Trophoblast cell (in vitro differentiated cells and primary cell): ENCODE measurements at regions not wholly inside any gene's neighbourhood (a gene's known extent, or its start where the extent isn't known, plus 50 kb on each side); places are given as distances from the start of the nearest gene placed in this dataset.

Experiments
- DNase-seq, 2 donors: peaks; one replicate each; pipeline ENCODE4 v3.0.0-alpha.2; 2016
- H2AFZ ChIP-seq: 2 replicates; pipeline ENCODE4 v1.6.1; 2013; ENCODE audit warnings: low read length, moderate library complexity, mild to moderate bottlenecking; ENCODE audit not compliant: insufficient read depth, poor library complexity
- H2AK5ac ChIP-seq: 2 replicates; pipeline ENCODE4 v1.6.1; 2013; ENCODE audit warnings: mild to moderate bottlenecking, low read length
- H2BK120ac ChIP-seq: 2 replicates; pipeline ENCODE4 v1.6.1; 2013; ENCODE audit warnings: low read length, mild to moderate bottlenecking, moderate library complexity; ENCODE audit not compliant: insufficient read depth, poor library complexity
- H2BK12ac ChIP-seq: 2 replicates; pipeline ENCODE4 v1.6.1; 2013; ENCODE audit warnings: mild to moderate bottlenecking, low read length, moderate library complexity
- H2BK5ac ChIP-seq: 2 replicates; pipeline ENCODE4 v1.6.1; 2013; ENCODE audit warnings: low read length, low read depth, moderate library complexity, mild to moderate bottlenecking; ENCODE audit not compliant: poor library complexity
- H3K14ac ChIP-seq: 2 replicates; pipeline ENCODE4 v1.6.1; 2013; ENCODE audit warnings: mild to moderate bottlenecking, low read length
- H3K18ac ChIP-seq: 2 replicates; pipeline ENCODE4 v1.6.1; 2013; ENCODE audit warnings: mild to moderate bottlenecking, low read length
- H3K23ac ChIP-seq: 2 replicates; pipeline ENCODE4 v1.6.1; 2013; ENCODE audit warnings: low read length
- H3K27ac ChIP-seq: 2 replicates; pipeline ENCODE4 v1.5.1; 2013; ENCODE audit warnings: low read depth, mild to moderate bottlenecking, inconsistent platforms, low read length, moderate library complexity
- H3K27me3 ChIP-seq: 2 replicates; pipeline ENCODE4 v1.6.1; 2013; ENCODE audit warnings: inconsistent platforms, mild to moderate bottlenecking, low read length, moderate library complexity; ENCODE audit not compliant: insufficient read depth
- H3K36me3 ChIP-seq, 2 experiments: 1 replicate in 1 of 2; 2 replicates in 1 of 2; pipeline ENCODE4 v1.6.1; 2013; ENCODE audit warnings: low read length in 2 of 2, mild to moderate bottlenecking in 2 of 2, moderate library complexity in 1 of 2; ENCODE audit not compliant: insufficient read depth in 2 of 2, control insufficient read depth in 1 of 2
- H3K4ac ChIP-seq: 2 replicates; pipeline ENCODE4 v1.6.1; 2013; ENCODE audit warnings: low read depth, mild to moderate bottlenecking, low read length, moderate library complexity
- H3K4me1 ChIP-seq, 2 experiments: 1 replicate in 1 of 2; 2 replicates in 1 of 2; pipeline ENCODE4 v1.6.1; 2013; ENCODE audit warnings: low read length in 2 of 2, mild to moderate bottlenecking in 2 of 2, moderate library complexity in 1 of 2; ENCODE audit not compliant: insufficient read depth in 2 of 2, control insufficient read depth in 1 of 2
- H3K4me2 ChIP-seq: 2 replicates; pipeline ENCODE4 v1.6.1; 2013; ENCODE audit warnings: inconsistent platforms, mild to moderate bottlenecking, low read length, moderate library complexity
- H3K4me3 ChIP-seq: 2 replicates; pipeline ENCODE4 v1.5.1; 2013; ENCODE audit warnings: mild to moderate bottlenecking, low read depth, low read length, inconsistent platforms
- H3K79me1 ChIP-seq: one replicate; pipeline ENCODE4 v1.6.1; 2013; ENCODE audit warnings: low read length
- H3K79me2 ChIP-seq: 2 replicates; pipeline ENCODE4 v1.6.1; 2013; ENCODE audit warnings: low read length, mild to moderate bottlenecking; ENCODE audit not compliant: control insufficient read depth, insufficient read depth, poor library complexity
- H3K9ac ChIP-seq: 2 replicates; pipeline ENCODE4 v1.6.1; 2013; ENCODE audit warnings: mild to moderate bottlenecking, low read length
- H3K9me3 ChIP-seq: 2 replicates; pipeline ENCODE4 v1.6.1; 2013; ENCODE audit warnings: low read depth, mild to moderate bottlenecking, control low read depth, inconsistent platforms, low read length; ENCODE audit not compliant: insufficient read depth
- H4K12ac ChIP-seq: 2 replicates; pipeline ENCODE4 v1.6.1; 2013; ENCODE audit warnings: low read depth, mild to moderate bottlenecking, low read length, moderate library complexity
- H4K8ac ChIP-seq: 2 replicates; pipeline ENCODE4 v1.6.1; 2013; ENCODE audit warnings: low read depth, mild to moderate bottlenecking, low read length, moderate library complexity
- H4K91ac ChIP-seq: one replicate; pipeline ENCODE4 v1.6.1; 2013; ENCODE audit warnings: low read depth, mild to moderate bottlenecking, low read length, moderate library complexity
- WGBS: extraction: QIAGEN DNeasy Blood & Tissue Kit; methylation state at CpG from one replicate; pipeline ENCODE4 v1.1.7; 2013; ENCODE audit warnings: missing lambda C conversion rate; ENCODE audit not compliant: insufficient read length, insufficient coverage; ENCODE audit errors: extremely low coverage; 5-methylcytosine and 5-hydroxymethylcytosine counted together

GRCh38 chr17:34161690-34162089, 93.4 kb upstream of the CCL2 start:
- no peaks in the 10 kb centered on the region for H3K79me2 ChIP-seq
- H2AK5ac ChIP-seq = no peak overlapping the region
- H3K79me1 ChIP-seq = no peaks in the 10 kb centered on the region
- H3K23ac ChIP-seq = no peak overlapping the region
- no peak for DNase-seq
- H3K14ac ChIP-seq = no peak overlapping the region
- H2BK120ac ChIP-seq = no peak overlapping the region
- H2BK12ac ChIP-seq = no peak overlapping the region
- no peak overlapping the region for H3K4ac ChIP-seq
- H3K4me3 ChIP-seq = no peak overlapping the region
- no peak overlapping the region for H3K18ac ChIP-seq
- H2BK5ac ChIP-seq = no peak overlapping the region
- H3K9me3 ChIP-seq = no peaks in the 10 kb centered on the region
- H3K4me2 ChIP-seq = no peak overlapping the region
- H3K27ac ChIP-seq = no peak overlapping the region
- no peak overlapping the region for H4K91ac ChIP-seq
- H2AFZ ChIP-seq = no peak overlapping the region
- no peak overlapping the region for H4K12ac ChIP-seq
- H4K8ac ChIP-seq = no peak overlapping the region
- H3K4me1 ChIP-seq = peaks cover 3 to 7% of the 10 kb centered on the region in 2 experiments
- peaks cover 4% of the 10 kb centered on the region for H3K27me3 ChIP-seq
- H3K36me3 ChIP-seq = no peaks in the 10 kb centered on the region
- no CpG with 5 or more reads among the region's 4 CpGs for WGBS
- H3K9ac ChIP-seq = no peak overlapping the region

GRCh38 chr17:34163123-34163522, 92.0 kb upstream of the CCL2 start:
- Histone ChIP-seq H3K4me3 (no peak overlapping the region), H3K9me3 (no peaks in the 10 kb centered on the region), H3K27ac (no peak overlapping the region), H3K4me1 (peaks cover 0 to under 1% of the 10 kb centered on the region in 2 experiments), H3K23ac (no peak overlapping the region), H3K4ac (no peak overlapping the region), H3K79me1 (no peaks in the 10 kb centered on the region), H2AK5ac (no peak overlapping the region), H4K91ac (no peak overlapping the region), H3K18ac (no peak overlapping the region), H3K9ac (no peak overlapping the region), H3K79me2 (no peaks in the 10 kb centered on the region), H2BK12ac (no peak overlapping the region), H3K14ac (no peak overlapping the region), H2AFZ (no peak overlapping the region), H4K12ac (no peak overlapping the region), H3K36me3 (no peaks in the 10 kb centered on the region), H2BK5ac (no peak overlapping the region), H3K27me3 (no peaks in the 10 kb centered on the region), H3K4me2 (no peak overlapping the region), H2BK120ac (no peak overlapping the region), H4K8ac (no peak overlapping the region)
- no peak for DNase-seq
- no CpG with 5 or more reads among the region's 5 CpGs for WGBS

GRCh38 chr17:34163646-34164045, 91.4 kb upstream of the CCL2 start:
- DNase-seq = peak in 1 of 2 donors; percentile 2
- H2BK12ac ChIP-seq = no peak overlapping the region
- no peak overlapping the region for H4K8ac ChIP-seq
- H3K27me3 ChIP-seq = no peaks in the 10 kb centered on the region
- WGBS = no CpG with 5 or more reads among the region's 6 CpGs
- H3K79me2 ChIP-seq = no peaks in the 10 kb centered on the region
- no peak overlapping the region for H3K4me2 ChIP-seq
- no peak overlapping the region for H3K27ac ChIP-seq
- no peak overlapping the region for H4K91ac ChIP-seq
- H4K12ac ChIP-seq = no peak overlapping the region
- no peak overlapping the region for H2AK5ac ChIP-seq
- H3K23ac ChIP-seq = no peak overlapping the region
- H3K4me3 ChIP-seq = no peak overlapping the region
- no peaks in the 10 kb centered on the region for H3K36me3 ChIP-seq
- no peak overlapping the region for H2BK120ac ChIP-seq
- H3K14ac ChIP-seq = no peak overlapping the region
- no peak overlapping the region for H2AFZ ChIP-seq
- no peak overlapping the region for H3K4ac ChIP-seq
- no peak overlapping the region for H3K9ac ChIP-seq
- H3K4me1 ChIP-seq = no peaks in the 10 kb centered on the region
- H2BK5ac ChIP-seq = no peak overlapping the region
- H3K79me1 ChIP-seq = no peaks in the 10 kb centered on the region
- H3K18ac ChIP-seq = no peak overlapping the region
- no peaks in the 10 kb centered on the region for H3K9me3 ChIP-seq

GRCh38 chr17:34164837-34165236, 90.2 kb upstream of the CCL2 start:
- no peaks in the 10 kb centered on the region for H3K9me3 ChIP-seq
- no peak overlapping the region for H3K4me3 ChIP-seq
- no peak overlapping the region for H2BK5ac ChIP-seq
- H2BK12ac ChIP-seq = no peak overlapping the region
- no peaks in the 10 kb centered on the region for H3K79me2 ChIP-seq
- no peak overlapping the region for H3K9ac ChIP-seq
- no peak overlapping the region for H3K14ac ChIP-seq
- no peaks in the 10 kb centered on the region for H3K79me1 ChIP-seq
- no peak overlapping the region for H4K91ac ChIP-seq
- H3K4ac ChIP-seq = no peak overlapping the region
- no CpG with 5 or more reads among the region's 4 CpGs for WGBS
- H3K23ac ChIP-seq = no peak overlapping the region
- no peak overlapping the region for H2BK120ac ChIP-seq
- no peak overlapping the region for H4K8ac ChIP-seq
- no peak for DNase-seq
- H2AK5ac ChIP-seq = no peak overlapping the region
- no peak overlapping the region for H3K18ac ChIP-seq
- no peaks in the 10 kb centered on the region for H3K36me3 ChIP-seq
- no peaks in the 10 kb centered on the region for H3K4me1 ChIP-seq
- H3K27ac ChIP-seq = no peak overlapping the region
- no peaks in the 10 kb centered on the region for H3K27me3 ChIP-seq
- no peak overlapping the region for H2AFZ ChIP-seq
- no peak overlapping the region for H4K12ac ChIP-seq
- no peak overlapping the region for H3K4me2 ChIP-seq
